GM03348 (cell line): ENCODE measurements at regions not wholly inside any gene's neighbourhood (a gene's known extent, or its start where the extent isn't known, plus 50 kb on each side); places are given as distances from the start of the nearest gene placed in this dataset.
"Not testable (repeated sequence)": the region's sequence is repeated elsewhere in the genome, so short reads cannot be mapped to it uniquely, and the experiment has no call there.

Experiments
- DNase-seq: peaks from one replicate; pipeline ENCODE4 v3.0.0; 2012; ENCODE audit warnings: low spot score

DNA sequence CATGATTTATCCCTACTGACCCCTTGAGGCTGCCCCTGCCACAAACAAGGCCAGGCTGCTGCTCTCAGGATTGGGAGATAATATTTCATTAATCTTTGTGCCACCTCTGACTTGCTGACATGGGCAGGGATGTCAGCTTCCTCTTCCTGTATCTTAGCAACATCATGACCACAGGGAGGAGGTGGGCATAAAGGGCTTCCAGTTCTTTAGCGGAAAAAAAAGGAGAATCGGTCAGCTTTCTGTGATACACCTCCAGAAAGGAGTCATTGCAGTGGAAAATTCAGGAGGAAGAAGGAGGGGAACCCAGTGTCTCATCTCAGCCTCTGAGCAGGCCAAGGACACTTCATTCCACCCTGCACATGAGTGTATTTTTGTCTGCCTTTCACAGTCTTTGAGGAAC, 206.8 kb upstream of the SDK2 start:
- DNase-seq: no peak

GRCh38 chr17:73851921-73852320, 207.7 kb upstream of the SDK2 start:
- no peak for DNase-seq

DNA sequence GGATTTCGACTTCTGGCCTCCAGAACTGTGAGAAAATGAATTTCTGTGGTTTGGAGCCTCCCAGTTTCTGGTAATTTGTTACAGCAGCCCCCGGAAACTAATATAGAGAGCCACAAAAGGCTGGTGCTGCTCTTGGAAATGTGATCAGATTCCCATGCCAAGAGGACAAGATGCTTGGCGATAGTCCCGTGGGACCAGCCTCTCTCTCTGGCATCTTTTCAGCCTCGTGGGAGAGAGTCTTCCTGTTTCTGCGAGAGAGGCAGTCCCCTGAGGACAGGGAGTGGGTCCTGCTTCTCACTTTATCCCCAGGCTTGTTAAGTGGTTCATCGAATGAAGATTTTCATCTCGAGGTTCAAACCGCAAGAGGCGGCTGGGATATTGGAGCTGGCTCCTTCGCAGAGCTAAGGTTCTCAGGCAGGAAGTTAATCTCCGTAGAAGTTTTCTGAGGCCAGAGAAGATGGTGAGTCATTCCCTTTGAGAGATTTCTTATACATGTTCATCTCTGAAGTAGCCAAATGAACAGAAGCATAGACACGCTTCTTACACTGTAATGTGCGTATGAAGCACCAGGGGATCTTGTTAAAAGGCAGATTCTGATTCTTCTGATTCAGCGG, 211.6 kb upstream of the SDK2 start:
- DNase-seq: no peak

DNA sequence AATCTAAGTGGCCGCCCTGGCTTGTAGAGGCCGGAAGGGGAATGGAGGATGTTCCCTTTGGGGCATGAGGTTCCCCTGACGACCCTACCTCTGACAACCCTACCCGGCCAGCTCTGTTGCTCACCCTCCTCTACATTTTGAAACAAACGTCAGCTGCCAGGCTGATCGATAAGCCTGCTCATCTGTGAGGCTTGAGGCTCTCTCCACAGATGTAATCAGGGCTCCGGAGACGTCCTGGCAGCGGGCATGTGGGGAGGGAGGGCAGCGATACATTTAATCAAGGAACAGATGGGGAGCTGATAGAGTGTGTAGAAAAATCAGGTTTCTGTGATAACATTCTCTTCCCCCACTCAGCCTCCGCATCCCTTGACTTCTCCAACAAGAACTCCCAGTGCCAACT, 212.3 kb upstream of the SDK2 start:
- DNase-seq: no peak

DNA sequence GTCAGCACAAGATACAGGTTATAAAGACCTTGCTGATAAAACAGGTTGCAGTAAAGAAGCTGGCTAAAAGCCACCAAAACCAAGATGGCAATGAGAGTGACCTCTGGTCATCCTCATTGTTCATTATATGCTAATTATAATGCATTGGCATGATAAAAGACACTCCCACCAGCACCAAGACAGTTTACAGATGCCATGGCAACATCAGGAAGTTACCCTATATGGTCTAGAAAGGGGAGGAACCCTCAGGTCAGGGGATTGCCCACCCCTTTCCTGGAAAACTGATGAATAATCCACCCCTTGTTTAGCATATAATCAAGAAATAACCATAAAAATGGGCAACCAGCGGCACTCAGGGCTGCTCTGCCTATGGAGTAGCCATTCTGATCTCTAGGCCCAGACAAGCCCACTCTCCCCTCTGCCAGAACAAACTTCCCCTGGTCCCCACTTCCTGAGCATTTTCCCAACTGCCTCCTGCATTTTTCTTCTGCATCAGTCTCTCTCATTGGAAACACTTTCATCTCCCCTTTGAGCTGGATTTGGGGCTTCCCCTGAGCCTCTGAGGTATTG, 215.3 kb upstream of the SDK2 start:
- not testable (repeated sequence) for DNase-seq

DNA sequence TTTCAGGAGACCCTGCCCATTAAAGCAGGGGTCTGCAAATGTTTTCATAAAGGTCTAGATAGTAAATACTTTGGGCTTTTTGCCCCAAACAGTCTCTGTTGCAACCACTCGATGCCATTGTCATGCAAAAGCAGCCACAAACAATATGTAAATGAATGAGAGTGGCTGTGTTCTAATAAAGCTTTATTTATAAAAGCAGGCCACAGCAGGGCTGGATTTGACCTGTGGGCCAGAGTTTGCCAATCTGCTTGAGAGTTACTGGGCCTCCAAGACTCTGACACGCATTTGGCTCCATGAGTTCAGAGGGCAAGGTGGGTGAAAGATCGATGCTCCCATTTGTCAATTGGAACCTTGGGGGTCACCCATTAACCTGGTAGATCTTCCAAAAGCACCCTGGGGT, 217.3 kb upstream of the SDK2 start:
- no peak for DNase-seq

GRCh38 chr17:73863761-73864535, 219.7 kb upstream of the SDK2 start:
- DNase-seq: no peak

DNA sequence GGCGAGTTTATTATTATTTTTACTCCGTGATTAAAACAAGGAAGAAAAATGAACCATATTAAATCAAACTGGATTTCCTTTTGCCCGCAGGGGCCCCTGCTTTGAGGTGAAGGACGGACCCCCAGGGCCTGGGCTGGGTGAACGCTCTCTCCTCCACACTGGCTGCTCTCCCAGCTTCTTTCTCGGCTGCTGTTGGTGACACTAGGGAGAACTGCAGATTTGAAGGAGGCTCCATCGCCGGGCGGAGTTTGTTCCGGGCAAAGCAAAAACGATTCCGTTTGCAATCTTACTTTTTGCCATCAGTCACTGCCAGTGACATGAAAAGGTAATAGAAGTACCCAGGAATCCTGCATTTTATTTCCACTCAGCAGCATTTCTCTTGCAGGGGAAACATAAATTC, 221.6 kb upstream of the SDK2 start:
- no peak for DNase-seq

- no peak for DNase-seq
Measured at GRCh38 chr17:73867056-73867455, 222.8 kb upstream of the SDK2 start.

GRCh38 chr17:73870068-73870467, 225.8 kb upstream of the SDK2 start:
- DNase-seq: no peak

GRCh38 chr17:73870473-73870872, 226.2 kb upstream of the SDK2 start:
- DNase-seq: no peak

- no peak for DNase-seq
Measured at GRCh38 chr17:73872816-73873215, 228.6 kb upstream of the SDK2 start.

DNA sequence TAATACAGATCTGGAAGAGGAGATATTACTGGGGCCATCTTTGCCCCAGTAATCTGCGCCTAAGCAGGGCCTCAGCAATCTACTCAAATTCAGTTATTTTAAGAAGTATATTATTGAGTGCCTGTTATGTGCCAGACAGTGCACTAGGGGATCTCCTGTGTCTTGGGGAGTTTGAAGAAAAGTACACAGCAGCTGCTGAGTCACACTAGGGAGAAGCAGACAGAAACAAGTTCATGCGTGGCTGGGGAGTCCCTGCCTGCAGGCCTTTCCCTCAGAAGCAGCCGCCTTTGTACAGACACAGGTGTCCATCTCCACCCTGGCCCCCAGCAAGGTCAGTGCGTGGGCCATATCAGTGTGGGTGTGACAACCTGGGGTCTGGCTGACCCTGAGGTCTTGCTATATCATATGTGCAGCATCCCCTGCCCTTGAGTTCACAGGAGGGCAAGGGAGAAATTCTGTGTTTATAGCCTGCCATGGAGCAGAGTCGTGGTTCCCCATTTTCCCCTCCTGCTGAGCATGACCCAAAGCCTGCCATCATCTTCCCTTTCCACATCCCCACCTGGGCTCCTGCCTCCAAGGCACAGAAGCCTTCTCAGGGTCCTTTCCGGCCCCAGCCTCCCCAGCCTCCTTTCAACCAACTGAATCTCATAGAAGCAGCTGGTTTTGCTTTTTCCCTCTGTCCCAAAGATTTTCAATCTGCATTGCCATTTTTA, 229.9 kb upstream of the SDK2 start:
- DNase-seq: no peak

- DNase-seq: no peak
Measured at GRCh38 chr17:73875346-73875745, 231.1 kb upstream of the SDK2 start.

DNA sequence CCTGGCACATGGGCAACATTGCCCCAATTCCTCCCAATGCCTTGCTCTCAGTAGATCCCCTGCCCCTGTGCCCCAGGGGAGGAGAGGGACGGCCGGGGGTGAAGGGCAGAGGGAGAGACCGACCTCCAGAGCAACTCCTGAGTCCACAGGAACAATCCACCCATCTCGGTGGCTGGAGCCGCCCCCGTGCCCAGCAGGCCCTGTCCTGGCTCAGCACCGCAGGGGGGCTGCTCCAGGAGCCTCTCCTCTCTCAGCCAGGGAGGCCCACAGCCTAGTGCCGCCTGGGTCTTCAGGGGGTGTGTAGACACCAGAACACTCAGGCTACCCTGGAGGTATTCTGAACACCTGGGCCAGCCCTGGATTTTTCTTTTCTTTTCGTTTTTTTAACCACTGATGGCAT, 233.7 kb upstream of the SDK2 start:
- no peak for DNase-seq

- no peak for DNase-seq
Measured at GRCh38 chr17:73878923-73879322, 234.7 kb upstream of the SDK2 start.

GRCh38 chr17:73879987-73880386, 235.7 kb upstream of the SDK2 start:
- DNase-seq: no peak

DNA sequence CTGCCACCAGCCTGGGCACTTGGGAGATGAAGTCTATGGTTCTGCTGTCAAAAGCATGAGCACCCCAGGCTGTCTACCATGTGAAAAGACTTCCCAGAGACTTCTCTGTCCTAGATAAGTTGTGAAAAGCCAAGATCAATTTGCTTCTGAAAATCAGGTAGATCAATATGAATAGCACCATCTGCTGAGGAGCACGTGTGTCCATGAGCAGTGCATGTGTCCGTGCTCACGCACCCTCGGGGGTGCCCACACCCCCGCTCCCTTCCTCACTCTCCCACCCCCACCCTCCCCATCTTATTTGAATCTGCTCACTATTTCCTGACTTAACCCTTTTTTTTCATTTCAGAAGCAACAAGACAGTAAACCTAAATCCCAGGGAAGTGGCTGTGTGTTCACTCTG, 238.3 kb upstream of the SDK2 start:
- DNase-seq: no peak

- DNase-seq: no peak
Measured at GRCh38 chr17:73883175-73883574, 238.9 kb upstream of the SDK2 start.

GRCh38 chr17:73887739-73888138, 243.5 kb upstream of the SDK2 start:
- DNase-seq: no peak

DNA sequence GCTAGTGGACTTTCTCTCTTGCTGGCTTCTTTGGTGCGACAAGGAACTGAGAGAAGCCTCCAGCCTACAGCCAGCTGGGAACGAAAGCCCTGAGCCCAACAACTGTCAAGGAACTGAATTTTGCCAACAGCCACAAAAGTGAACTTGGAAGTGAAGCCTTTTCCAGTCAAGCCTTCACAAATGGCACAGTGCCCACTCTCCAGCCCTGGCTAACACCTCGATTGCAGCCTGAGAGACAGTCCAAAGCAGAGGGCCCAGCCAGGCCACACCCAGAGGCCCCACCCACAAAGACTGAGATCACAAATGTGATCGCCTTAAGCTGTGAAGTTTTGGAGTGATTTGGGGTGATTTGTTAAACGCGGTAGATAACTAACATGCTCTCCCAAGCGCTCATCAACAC, 244.6 kb upstream of the SDK2 start:
- DNase-seq: no peak

DNA sequence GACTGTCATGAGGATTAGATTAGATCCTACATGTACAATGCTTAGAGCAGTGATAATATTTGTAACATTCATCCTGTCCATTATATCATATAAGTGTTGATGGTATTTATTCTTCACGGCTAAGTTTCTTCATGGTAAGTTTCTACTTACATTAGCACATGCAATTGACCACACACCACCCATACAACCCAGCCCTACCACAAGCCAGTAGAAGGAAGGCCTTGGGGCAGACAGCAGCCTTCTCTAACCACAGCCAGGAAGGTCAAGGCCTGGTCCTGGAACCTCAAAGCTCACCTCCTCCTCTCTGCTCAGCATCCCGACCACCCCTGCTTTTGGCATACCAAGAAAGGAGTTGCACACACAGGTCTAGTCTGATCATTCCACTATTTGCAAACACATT, 245.2 kb upstream of the SDK2 start:
- DNase-seq: no peak

- DNase-seq: no peak
Measured at GRCh38 chr17:73890831-73891405, 246.7 kb upstream of the SDK2 start.
